Astrocyte of the spinal cord (primary cell): ENCODE measurements at regions not wholly inside any gene's neighbourhood (a gene's known extent, or its start where the extent isn't known, plus 50 kb on each side); places are given as distances from the start of the nearest gene placed in this dataset.
A peak's percentile ranks its signal among the peaks of the same experiment; 100 is the strongest.

Source experiments
- DNase-seq: peaks from one replicate; pipeline ENCODE4 v3.0.0; 2011; ENCODE audit warnings: low read depth, low spot score
- H3K4me3 ChIP-seq: 2 replicates; pipeline ENCODE4 v1.5.1; 2011; ENCODE audit warnings: low read depth, mild to moderate bottlenecking, low read length, moderate library complexity
- CTCF ChIP-seq: IDR thresholded peaks from 2 replicates; pipeline ENCODE4 v1.5.1; 2012; ENCODE audit warnings: low read depth, mild to moderate bottlenecking, low read length, inconsistent platforms
- in situ Hi-C: cut with HindIII; loops from 2 replicates; pipeline ENCODE4 v1.10.0; 2017; ENCODE audit warnings: low sequenced_read_pairs

GRCh38 chr3:156760333-156760732, 65.8 kb upstream of the LEKR1 start:
- no peak for DNase-seq

DNA sequence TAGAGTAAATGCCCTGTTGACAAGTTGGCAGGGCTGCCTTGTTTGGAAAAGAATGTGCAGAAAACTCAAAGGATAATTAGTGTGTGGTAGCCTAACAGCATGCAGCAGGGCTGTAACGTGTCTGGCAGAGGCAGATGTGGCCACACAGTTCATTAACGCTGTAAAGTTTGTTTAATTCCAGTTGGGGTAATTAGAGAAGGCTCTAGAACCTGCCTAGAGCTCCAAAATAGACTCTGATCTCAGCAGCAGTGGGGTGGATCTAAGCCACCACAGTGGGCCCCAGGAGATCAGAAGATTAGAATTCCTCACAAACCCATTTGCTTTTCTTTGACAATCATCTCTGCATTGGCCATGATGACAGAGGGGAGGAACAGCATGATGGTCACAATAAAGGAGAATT, 65.1 kb upstream of the LEKR1 start:
- DNase-seq, result no peak
- H3K4me3 ChIP-seq, result no peak overlapping the region
- no peak for TF ChIP-seq CTCF
- in situ Hi-C loops, result no loop called here

More at GRCh38 chr3:156760333-156760732, 65.8 kb upstream of the LEKR1 start:
- no peak overlapping the region for H3K4me3 ChIP-seq
- in situ Hi-C loops, result no loop called here
- no peak for TF ChIP-seq CTCF

DNA sequence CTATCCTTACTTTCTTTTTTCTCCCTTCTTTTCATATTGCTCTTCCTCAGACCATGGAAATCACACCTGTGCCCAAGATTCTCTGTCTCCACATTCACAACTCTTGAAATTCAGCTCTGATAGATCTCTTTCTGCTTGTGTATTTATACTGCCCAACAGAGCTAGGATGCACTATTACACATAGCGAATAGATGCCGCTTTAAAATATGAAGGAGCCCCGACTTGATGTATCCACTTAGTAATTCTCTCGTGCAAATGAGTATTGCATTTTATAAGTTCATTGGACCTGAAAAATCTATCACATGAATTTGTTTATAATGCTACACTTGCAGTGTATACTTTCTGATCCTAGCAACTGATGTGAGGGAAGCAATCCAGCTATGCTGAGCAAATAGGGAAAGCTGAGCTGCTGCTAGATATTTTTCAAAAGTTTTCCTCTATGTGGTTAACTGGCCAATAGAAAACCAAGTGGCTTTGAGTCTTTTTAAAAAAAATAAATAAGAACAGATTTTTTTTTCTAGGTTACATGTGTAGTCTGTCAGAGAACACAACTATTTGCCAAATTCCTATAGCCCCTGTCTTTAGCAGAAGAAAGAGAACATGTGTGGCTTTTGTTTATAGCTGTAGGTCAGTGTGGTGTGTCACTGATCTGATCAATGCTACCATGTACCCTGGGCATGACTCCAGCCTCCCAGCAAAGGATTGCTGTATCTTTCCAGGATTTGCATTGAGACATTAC, 64.3 kb upstream of the LEKR1 start:
- peak; percentile 32 for DNase-seq
- in situ Hi-C loops, result no loop called here
- no peak overlapping the region for H3K4me3 ChIP-seq

GRCh38 chr3:156762631-156763185, 63.4 kb upstream of the LEKR1 start:
- in situ Hi-C loops, result no loop called here

More for the DNA sequence above, 64.3 kb upstream of the LEKR1 start:
- TF ChIP-seq CTCF, result no peak

GRCh38 chr3:156763386-156763785, 62.8 kb upstream of the LEKR1 start:
- DNase-seq, result no peak
- in situ Hi-C loops, result no loop called here
- no peak for TF ChIP-seq CTCF
- H3K4me3 ChIP-seq, result no peak overlapping the region

More at GRCh38 chr3:156762631-156763185, 63.4 kb upstream of the LEKR1 start:
- DNase-seq, result peak; percentile 91
- H3K4me3 ChIP-seq, result no peak overlapping the region
- no peak for TF ChIP-seq CTCF

DNA sequence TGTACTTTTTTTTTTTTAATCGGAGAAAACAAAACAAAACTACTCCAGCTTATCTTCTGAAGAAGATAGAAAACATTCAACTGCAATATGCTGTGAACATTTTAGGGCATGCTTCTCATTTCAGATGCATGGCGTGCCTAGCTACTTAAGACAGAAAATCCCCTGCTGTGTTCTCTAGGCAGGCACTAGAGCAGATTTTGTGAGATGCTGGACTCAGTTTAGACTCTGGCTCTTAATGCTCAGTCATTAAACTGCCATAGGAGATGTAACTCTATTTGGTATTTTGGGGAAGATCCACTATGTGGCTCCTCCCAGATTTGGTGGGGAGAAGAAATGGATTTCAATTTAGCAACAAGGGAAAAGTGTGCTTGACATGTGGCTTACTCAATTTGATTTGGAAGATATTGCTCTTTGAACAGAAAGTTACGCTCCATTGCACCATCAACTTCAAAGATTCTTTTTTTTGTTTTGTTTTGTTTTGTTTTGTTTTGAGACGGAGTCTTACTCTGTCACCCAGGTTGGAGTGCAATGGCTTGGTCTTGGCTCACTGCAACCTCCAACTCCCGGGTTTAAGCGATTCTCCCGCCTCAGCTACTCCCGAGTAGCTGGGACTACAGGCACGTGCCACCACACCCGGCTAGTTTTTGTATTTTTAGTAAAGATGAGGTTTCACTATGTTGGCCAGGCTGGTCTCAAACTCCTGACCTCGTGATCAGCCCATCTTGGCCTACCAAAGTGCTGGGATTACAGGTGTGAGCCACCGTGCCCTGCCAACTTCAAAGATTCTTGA, 62.0 kb upstream of the LEKR1 start:
- H3K4me3 ChIP-seq, result no peak overlapping the region
- no peak for DNase-seq
- no peak for TF ChIP-seq CTCF
- in situ Hi-C loops, result no loop called here
